ENCODE measurements at regions not wholly inside any gene's neighbourhood (a gene's known extent, or its start where the extent isn't known, plus 50 kb on each side); places are given as distances from the start of the nearest gene placed in this dataset.

DNA sequence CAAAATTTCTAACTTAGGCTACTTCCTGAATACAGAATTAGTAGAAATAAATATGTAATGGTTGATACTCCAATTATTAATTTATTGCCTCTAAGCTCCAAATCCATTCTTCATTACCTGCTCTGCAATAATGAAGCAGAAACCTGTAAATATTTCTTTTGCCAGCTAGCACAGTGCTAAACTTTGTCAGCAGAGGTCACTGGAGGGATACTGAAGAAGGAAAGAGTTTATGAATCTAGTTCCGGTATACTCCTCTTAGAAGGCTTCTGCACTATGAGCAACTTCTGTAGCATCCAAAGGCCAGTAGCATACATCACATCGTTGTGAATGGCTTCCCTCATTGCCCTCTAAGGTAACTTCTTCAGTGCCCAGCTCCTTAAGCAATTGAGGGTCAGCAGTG lies 81.0 kb upstream of the LHX8 start:
- Histone ChIP-seq H3K18ac (ENCODE audit: low read depth, low read length) (no peak overlapping the region), H4K8ac (ENCODE audit: low read depth in 2 of 2, low read length in 2 of 2) (no peak overlapping the region), H3K9me3 (ENCODE audit: control insufficient read depth, insufficient read depth, low read length) (peaks cover 5% of the 10 kb centered on the region; the same call in 1 of the 2 replicates), H4K20me1 (ENCODE audit: insufficient read depth, low read length) (no peaks in the 10 kb centered on the region), H2BK15ac (ENCODE audit: low read depth, low read length) (no peak overlapping the region), H4K91ac (ENCODE audit: insufficient read depth, low read depth, low read length) (no peak overlapping the region), H3K4me3 (ENCODE audit: insufficient read depth, low read depth, low read length) (no peak overlapping the region), H3K56ac (ENCODE audit: extremely low read depth, insufficient read depth, low read length) (no peak overlapping the region), H3K14ac (replicated peaks; ENCODE audit: low read depth, low read length) (no peak overlapping the region), H2AFZ (replicated peaks; ENCODE audit: low read length, poor library complexity) (no peak overlapping the region), H4K5ac (ENCODE audit: low read depth, low read length) (no peak overlapping the region), H3K23ac (ENCODE audit: low read depth, low read length) (no peak overlapping the region), H2BK5ac (ENCODE audit: low read depth, low read length, poor library complexity, severe bottlenecking) (no peak overlapping the region), H3K4me2 (ENCODE audit: low read depth, low read length) (no peak overlapping the region), H3K27ac (ENCODE audit: insufficient read depth, low read length) (no peak overlapping the region), H3K9me1 (ENCODE audit: insufficient read depth, low read length) (no peaks in the 10 kb centered on the region), H3K9ac (ENCODE audit: low read depth, low read length) (no peak overlapping the region), H3K4me1 (ENCODE audit: control insufficient read depth, insufficient read depth, low read length) (no peaks in the 10 kb centered on the region), H3K4ac (ENCODE audit: low read depth, low read length) (no peak overlapping the region), H2BK120ac (ENCODE audit: low read depth, low read length) (no peak overlapping the region), H3K27me3 (ENCODE audit: control insufficient read depth, insufficient read depth, low read length) (no peaks in the 10 kb centered on the region), H2AK9ac (replicated peaks; ENCODE audit: low read depth, low read length, poor library complexity) (no peak overlapping the region), H2AK5ac (ENCODE audit: low read depth, low read length) (no peak overlapping the region), H3K36me3 (ENCODE audit: control insufficient read depth, insufficient read depth, low read length) (no peaks in the 10 kb centered on the region), H2BK20ac (ENCODE audit: low read depth, low read length) (no peak overlapping the region), H3K79me1 (ENCODE audit: low read depth in 1 of 2, low read length in 2 of 2) (no peaks in the 10 kb centered on the region)
- in situ Hi-C loops (cut with MboI; ENCODE audit: low sequenced_read_pairs): no loop called here
- no CpG with 5 or more reads among the region's 2 CpGs for WGBS, 2 experiments (ENCODE audit: extremely low coverage in 2 of 2, insufficient read length in 1 of 2)
- intact Hi-C loops (cut with micrococcal nuclease): no loop called here
- TF ChIP-seq, protein P1, sequence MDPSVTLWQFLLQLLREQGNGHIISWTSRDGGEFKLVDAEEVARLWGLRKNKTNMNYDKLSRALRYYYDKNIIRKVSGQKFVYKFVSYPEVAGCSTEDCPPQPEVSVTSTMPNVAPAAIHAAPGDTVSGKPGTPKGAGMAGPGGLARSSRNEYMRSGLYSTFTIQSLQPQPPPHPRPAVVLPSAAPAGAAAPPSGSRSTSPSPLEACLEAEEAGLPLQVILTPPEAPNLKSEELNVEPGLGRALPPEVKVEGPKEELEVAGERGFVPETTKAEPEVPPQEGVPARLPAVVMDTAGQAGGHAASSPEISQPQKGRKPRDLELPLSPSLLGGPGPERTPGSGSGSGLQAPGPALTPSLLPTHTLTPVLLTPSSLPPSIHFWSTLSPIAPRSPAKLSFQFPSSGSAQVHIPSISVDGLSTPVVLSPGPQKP (IDR thresholded peaks at IDR 0.05; ENCODE audit: borderline replicate concordance, low read depth, low read length): no peak
- TF ChIP-seq RFX5 (IDR thresholded peaks at IDR 0.05; ENCODE audit: low read depth, low read length) (no peak), FOS (IDR thresholded peaks at IDR 0.05; ENCODE audit: low read depth, low read length) (no peak), BHLHE40 (IDR thresholded peaks at IDR 0.05; ENCODE audit: low read depth, low read length) (no peak), CEBPB (IDR thresholded peaks at IDR 0.05; ENCODE audit: low read depth, low read length) (no peak), RAD21 (IDR thresholded peaks at IDR 0.05; ENCODE audit: low read length) (no peak), MXI1 (IDR thresholded peaks at IDR 0.05; ENCODE audit: borderline replicate concordance, low read depth, low read length) (no peak), RCOR1 (IDR thresholded peaks at IDR 0.05; ENCODE audit: insufficient replicate concordance, low read length) (no peak), POLR2A (IDR thresholded peaks at IDR 0.05; ENCODE audit: low read depth, low read length) (no peak), MAFK (IDR thresholded peaks at IDR 0.05; ENCODE audit: low read depth, low read length) (no peak), MAZ (IDR thresholded peaks at IDR 0.05; ENCODE audit: borderline replicate concordance, low read depth, low read length) (no peak), NFE2L2 (IDR thresholded peaks at IDR 0.05; ENCODE audit: low read depth, low read length) (no peak), SMC3 (IDR thresholded peaks at IDR 0.05; ENCODE audit: low read depth, low read length) (no peak), CHD1 (IDR thresholded peaks at IDR 0.05; ENCODE audit: low read depth, low read length) (no peak)
- TF ChIP-seq, protein P2, sequence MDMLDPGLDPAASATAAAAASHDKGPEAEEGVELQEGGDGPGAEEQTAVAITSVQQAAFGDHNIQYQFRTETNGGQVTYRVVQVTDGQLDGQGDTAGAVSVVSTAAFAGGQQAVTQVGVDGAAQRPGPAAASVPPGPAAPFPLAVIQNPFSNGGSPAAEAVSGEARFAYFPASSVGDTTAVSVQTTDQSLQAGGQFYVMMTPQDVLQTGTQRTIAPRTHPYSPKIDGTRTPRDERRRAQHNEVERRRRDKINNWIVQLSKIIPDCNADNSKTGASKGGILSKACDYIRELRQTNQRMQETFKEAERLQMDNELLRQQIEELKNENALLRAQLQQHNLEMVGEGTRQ (IDR thresholded peaks at IDR 0.05; ENCODE audit: low read depth, low read length): no peak
- TF ChIP-seq, protein P3, sequence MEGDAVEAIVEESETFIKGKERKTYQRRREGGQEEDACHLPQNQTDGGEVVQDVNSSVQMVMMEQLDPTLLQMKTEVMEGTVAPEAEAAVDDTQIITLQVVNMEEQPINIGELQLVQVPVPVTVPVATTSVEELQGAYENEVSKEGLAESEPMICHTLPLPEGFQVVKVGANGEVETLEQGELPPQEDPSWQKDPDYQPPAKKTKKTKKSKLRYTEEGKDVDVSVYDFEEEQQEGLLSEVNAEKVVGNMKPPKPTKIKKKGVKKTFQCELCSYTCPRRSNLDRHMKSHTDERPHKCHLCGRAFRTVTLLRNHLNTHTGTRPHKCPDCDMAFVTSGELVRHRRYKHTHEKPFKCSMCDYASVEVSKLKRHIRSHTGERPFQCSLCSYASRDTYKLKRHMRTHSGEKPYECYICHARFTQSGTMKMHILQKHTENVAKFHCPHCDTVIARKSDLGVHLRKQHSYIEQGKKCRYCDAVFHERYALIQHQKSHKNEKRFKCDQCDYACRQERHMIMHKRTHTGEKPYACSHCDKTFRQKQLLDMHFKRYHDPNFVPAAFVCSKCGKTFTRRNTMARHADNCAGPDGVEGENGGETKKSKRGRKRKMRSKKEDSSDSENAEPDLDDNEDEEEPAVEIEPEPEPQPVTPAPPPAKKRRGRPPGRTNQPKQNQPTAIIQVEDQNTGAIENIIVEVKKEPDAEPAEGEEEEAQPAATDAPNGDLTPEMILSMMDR (conservative IDR thresholded peaks at IDR 0.05; ENCODE audit: low read depth, low read length): no peak
- no TSS peak for BruUV-seq (replicated peaks)
- POLR2A ChIA-PET (ENCODE audit: unreplicated experiment): no interaction called here
- CTCF ChIA-PET: no interaction called here
- dilution Hi-C loops (cut with HindIII; ENCODE audit: low sequenced_read_pairs, unreplicated experiment): no loop called here
- no peak for ATAC-seq (ENCODE audit: low read depth)
- no peak for DNase-seq
